HuH-7.5 (cell line): ENCODE measurements at regions not wholly inside any gene's neighbourhood (a gene's known extent, or its start where the extent isn't known, plus 50 kb on each side); places are given as distances from the start of the nearest gene placed in this dataset.

Experiments used
- DNase-seq: peaks from one replicate; pipeline ENCODE4 v3.0.0; 2011; ENCODE audit warnings: low spot score

DNA sequence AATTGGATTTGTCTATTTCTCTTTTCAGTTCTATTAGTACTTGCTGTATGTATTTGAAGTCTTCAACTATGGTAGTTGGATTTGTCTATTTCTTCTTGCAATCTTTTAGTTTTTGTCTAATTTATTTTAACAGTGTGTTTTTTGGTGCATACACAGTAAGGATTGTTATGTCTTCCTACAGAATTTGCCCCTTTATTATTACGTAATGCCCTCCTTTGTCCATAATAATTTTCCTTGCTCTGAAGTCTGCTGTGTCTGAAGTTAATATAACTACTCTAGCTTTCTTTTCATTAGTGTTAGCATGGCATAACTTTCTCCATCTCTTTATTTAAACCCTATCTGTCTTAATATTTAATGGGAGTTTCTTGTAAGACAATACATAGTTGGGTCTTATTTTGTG is 105.1 kb upstream of the STT3B start:
- DNase-seq = no peak

DNA sequence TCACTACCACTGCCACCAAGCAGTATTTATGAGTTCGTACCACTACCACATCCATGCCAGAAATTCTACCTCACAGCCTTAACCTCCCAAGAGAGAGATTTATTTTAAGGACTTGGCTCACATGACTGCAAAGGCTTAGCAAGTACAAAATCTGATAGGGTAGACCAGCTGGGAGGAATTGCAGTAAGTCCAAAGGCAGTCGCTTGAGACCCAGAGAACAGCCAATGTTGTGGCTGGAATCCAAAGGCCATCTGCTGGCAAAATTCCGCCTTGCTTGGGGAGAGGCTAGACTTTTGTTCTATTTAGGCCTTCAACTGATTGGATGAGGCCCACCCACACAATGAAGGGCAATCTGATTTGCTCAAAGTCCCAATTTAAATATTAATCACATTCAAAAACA is 101.4 kb upstream of the STT3B start:
- no peak for DNase-seq

DNA sequence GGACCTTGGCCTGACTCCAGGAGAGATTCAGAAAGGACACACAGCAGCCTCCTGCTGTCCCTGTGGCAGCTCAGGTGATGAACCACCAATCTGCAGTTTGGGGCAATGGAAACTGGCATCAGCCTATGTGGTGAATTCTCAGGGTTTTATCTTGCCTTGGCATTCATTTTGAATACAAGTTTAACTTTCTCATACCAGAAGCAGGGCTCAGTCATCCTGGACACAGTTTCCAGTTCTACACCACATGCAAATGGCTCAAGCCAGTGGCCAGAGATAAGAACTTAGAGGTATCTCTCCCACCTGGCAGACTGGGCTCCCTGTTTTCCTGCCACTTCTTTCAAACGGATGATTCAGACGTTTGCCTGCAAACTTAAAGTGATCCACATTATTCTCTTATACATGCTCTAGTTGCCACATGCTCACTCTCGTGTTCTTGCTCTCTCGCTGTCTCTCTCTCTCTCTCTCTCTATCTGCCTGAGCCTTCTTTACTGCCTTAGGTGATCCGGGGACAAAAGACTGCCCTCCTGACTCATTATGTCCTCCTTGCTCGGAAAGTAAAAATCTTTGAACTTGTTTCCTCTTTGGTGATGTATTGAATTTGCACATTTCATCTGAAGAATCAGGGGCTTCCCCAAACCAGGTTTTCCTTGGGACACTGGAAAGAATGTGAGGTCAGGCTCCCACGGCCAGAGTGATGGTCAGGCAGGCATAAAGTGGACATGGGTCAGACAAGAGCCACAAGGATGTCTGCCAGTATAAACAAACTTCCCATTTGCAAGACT is 99.6 kb upstream of the STT3B start:
- DNase-seq = no peak

DNA sequence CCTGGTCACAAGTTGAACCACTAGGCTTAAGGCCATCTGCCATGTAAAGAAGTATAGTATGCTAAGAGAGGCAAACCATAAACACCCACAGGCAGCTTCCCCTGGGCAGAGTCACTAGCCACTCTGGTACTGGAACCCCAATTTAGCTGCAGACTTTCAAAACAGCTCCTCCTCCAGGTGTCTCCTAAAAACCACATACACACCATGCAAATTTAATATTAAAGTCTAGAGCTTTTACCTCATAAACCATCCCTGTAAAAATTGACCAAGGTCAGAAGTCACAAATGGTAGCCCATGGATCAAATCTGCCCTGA is 99.1 kb upstream of the STT3B start:
- no peak for DNase-seq

DNA sequence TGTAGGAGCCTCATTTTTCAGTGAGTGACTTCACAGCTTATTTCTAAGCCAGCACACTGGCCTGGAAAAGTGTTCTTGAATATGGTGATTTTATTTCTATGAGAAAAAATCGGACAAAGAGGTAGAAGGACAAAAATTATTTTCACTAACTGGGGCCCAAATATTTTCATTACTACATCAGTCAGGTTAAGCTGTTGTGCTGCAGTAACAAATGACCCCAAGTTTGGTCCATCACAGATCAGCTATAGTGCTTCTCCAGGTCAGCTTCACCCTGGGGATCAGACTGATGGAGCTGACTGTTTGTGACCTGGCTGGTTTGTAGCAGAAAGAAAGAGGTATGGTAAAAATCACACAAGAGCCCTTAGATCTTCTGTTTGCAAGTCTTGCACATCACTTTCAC is 97.9 kb upstream of the STT3B start:
- DNase-seq = no peak

DNA sequence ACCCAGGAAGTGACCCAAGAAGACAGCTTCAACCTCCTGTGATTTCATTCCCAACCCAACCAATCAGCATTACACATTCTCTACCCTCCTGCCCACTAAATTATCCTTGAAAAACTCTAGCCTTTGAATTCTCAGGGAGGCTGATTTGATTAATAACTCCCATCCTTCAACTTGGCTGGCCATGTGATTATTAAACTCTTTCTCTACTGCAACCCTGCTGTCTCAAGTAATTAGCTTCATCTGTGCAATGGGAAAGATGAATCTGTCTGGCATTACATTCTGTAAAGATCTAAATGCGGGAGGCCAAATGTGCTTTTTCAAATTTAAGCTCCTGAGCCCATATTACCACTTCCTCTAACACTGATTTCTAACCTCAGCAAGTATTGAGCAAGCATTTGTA is 95.9 kb upstream of the STT3B start:
- no peak for DNase-seq

DNA sequence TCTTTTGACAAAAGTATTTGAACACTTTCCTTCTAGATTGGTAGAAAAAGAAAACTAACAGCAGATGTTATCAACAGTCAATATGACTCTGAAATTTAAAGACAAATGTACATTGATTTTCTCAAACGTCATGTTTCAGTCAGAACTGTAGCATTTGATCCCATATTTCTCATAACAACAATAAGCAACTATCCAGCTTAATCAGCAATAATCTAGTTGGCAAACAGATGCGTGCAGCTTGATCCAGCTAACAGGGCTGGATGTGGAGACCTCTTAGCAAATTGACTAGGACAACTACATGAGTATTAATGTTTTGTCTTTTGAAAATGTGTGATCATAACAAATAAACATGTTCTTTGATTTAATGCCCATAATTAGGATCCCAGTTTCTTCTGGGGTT is 94.0 kb upstream of the STT3B start:
- no peak for DNase-seq

DNA sequence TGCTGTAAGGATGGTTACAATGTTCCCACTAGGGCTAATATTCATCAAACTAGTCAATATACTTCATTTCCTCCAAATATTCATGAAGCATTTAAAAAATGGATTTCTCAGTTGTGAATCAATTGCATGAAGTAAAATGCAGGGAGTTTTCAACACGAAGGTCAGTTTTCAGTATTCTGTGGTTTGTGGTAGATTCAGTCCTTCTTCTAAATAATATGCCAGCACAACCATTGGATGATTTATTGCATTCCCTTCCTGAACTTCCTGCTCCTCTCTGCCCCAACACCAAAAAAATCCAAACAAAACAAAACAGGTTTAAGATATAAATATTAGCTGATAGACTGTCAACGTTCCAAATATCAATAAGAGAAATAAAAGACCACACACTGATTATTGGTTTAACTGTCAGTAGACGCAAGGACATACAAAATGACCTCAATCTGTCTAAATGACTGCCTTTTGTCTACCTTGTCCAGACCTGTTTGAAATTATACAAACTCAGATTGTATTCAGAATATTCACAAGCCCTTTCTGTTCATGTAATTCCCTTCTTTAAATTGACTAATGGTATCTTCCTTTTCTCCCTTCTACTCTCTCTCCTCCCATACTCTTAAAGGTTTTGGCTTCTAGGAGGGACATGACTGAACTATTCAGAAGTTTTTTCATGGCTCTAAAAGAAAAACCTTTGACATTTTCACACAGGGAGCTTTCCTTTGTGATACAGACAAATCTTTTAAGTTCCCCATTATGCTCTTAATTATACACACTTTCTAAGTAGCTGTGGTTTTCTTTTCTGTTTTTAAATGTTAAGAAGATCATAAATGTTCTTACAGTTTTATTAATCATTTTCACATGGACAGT is 92.6 kb upstream of the STT3B start:
- no peak for DNase-seq

DNA sequence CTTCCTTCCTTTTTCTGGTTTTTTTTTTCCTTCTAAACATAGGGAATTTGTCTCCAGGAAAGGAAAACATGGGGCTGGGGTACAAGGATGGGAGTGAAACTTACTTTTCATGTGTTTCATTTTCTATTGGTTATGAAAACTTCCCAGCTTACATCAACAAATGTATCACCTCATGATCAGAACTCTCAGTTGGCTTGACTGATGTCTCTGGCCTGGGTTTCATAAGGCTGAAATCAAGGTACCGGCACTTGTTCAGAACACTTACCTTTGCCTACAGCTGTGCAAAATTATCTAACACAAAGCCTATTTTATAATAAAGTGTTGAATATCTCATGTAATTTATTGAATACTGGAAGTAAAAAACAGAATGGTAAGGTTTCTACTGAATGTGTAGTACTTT is 91.8 kb upstream of the STT3B start:
- no peak for DNase-seq

DNA sequence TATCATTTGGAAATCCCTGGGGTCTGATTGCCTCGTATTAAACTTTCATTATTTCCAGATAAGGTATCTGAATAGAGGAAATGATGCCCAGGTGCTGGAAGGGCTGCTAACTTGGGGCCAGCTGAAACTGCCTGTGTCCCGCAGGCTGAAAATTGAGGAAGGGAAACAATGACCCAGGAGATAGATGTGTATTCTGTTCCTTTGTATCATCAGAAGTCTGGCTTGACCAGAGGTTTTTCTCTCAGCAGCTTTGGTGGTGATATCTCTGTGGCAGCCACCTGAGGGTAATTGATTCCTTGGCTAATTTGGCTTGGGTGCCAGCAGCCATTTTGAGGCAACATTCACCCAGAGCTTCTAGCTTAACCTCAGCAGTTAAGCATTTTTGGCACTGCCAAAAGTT is 90.0 kb upstream of the STT3B start:
- DNase-seq = no peak

DNA sequence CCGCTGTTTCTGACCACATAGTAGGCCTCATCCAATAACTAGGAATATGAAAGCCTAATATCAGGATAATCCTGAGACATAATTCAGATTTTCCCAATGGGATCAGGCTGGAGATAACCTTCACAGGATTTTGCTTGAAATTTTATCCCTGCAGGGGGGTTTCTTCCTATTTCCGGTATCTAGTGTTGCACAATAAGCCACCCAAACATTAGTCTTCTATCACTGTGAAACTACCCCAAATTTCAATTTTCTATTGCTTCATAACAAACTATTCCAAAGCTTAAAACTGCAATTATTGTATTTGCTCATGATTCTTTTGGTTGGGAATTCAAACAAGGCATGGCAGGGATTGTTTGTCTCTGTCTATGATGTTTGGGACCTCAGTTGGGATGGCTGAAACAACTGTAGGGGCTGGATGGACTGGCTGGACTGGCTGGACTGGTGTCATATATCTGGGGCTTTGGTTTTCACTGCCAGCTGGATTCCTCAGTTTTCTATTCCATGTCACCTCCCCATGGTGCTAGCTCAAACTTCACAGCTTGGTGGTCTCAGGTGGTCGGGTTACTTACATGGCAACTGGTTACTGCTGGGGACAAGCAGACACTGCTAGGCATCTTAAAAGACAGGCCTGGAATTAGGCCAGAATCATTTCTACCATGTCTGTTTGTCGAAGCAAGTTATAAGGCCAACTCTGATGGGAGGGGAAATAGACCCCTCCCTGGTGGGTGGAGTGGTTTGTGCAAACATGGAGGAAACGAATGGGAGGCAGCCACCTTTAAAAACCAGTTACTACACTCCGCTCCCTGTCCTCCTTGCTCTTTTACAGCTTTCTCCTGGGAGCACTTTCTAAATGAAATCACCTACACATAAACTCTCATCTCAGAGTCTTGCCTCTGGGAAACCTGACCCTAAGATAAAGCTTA is 88.2 kb upstream of the STT3B start:
- no peak for DNase-seq

DNA sequence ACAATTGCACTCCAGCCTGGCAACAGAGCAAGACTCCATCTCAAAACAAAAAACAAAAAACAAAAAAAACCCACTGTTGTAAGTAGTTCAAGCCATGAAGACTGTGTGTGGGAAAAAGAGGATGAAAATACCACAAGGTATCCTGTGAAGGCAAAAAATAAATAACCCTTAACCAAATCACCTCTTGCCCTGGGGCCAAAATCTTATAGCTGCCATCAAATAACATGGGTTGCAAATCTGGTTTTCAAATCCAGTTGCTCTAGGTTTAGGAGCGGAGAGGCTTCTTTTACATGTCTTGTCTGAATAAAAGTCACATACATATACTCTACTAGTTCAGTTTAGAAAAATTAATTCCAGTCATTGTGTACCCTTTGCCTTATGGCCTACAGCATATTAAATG is 87.0 kb upstream of the STT3B start:
- no peak for DNase-seq

DNA sequence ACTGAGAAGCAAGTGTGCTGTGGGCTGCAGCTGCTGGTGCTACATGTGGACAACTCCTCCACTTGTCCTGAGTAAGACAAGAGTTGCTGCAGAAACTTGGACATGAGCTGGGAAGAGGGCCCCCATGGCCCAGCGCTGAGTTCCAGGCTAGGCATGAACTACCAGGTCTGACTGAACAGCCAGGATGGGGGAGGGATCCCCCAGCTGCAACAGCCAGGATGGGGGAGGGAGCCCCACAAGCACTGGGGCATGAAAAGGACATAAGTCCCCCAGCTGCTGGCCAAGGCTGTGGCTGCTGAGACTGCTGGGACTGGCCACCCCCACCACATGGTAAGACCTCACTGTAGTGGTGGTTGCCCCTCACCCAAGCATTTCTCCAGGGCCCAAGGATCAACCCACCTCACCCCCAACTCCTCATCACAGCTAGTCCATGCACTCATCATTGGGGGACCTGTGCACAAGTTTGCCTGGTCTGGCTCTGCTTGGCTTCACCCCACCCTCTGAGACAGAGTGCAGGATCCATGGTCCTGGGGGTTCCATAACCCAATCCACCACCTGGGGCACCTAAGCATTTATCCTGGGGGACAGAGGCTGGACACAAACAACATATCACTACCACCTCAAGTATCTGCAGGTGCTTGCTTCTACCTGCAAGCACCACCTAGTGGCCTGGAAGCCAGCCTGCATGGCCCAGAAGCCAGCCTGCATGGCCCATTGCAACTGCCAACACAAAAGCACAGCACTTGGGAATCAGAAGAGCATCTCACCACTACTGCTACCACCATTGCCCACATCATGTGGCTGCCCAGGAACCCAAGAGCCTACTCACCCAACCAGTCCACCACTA is 84.5 kb upstream of the STT3B start:
- peak; percentile 35 for DNase-seq

DNA sequence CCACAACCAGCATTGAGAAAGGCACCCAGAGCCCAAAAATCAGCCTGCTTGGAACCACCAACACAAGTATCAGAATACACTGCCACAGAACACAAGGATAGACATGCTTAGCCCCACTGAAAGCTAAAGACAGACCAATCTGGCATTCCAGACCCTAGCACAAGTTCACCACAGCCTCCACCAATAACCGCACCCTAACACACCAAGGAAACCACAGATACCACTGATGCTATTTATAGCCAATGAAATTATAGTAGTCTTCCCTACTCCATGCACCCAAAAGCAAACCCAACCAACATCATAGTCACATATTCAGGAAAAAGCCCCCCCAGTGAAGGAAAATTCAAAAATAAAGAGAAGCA is 83.9 kb upstream of the STT3B start:
- no peak for DNase-seq

DNA sequence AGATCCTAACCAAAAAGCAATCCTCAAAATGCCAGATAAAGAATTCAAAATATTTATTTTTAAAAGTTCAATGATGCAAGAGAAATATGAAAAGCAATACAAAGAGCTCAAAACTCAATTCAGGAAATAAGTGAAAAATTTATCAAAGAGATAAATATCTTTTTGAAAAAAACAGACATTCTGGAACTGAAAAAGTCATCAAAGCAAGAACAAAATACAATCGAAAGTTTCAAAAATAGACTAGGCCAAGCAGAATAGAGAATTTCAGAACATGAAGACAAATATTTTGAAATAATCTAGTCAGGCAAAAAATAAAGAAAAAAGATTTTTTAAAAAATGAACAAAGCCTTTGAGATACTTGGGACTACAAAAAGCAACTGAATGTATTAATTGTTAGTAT is 83.4 kb upstream of the STT3B start:
- DNase-seq = no peak

DNA sequence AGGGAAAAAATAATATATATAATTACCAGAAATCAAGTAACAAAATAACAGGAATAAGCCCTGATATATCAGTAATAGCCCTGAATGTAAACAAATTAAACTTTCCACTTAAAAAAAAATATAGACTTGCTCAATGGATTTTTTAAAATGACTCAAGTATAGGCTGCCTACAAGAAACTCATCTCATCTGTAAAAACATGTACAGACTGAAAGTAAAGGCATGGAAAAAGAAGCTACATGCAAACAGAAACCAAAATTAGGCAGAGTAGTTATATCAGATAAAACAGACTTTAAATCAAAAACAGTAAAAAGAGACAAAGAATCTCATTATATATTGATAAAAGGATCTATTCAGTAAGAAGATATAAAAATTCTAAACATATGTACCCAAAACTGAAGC is 82.4 kb upstream of the STT3B start:
- DNase-seq = no peak

DNA sequence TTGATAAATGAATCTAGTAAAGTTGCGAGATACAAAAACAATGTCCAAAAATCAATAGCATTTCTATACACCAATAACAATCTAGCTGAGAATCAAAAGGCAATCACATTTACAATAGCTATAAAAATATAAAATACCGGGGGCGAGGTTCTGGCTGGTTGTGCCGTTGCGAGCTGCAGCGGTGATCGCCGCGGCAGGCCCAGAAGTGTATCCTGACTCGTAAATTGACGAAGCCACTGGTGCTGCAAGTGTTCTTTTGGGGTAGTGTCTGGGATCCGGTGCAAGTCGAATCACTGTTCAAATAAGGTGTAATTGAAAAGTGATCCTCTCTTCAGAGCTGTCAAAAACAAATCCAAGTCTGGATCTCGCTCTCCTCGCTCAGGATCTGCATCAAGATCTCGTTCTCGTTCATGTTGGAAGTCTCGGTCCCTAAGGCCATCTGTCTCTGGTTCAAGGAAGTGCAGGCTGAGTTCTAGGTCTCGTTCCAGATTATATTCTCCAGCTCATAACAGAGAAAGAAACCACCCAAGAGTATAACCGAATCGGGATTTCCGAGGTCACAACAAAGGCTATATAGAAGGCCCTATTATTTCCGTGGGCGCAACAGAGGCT is 80.1 kb upstream of the STT3B start:
- no peak for DNase-seq

DNA sequence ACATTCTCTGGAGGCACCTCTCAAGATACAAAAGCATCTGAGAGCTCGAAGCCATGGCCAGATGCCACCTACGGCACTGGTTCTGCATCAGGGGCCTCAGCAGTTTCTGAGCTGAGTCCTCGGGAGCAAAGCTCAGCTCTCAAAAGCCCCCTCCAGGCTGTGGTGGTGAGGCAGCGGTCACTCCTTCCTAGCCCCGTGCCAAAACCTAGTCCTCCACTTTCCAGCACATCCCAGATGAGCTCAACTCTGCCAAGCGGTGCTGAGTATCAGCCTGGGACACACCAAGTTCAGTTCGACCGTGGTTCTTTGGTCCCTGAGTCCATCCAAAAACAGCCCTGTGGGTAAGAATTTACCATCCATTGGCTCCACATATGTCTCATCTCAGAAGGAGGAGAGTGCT is 79.3 kb upstream of the STT3B start:
- DNase-seq = no peak

DNA sequence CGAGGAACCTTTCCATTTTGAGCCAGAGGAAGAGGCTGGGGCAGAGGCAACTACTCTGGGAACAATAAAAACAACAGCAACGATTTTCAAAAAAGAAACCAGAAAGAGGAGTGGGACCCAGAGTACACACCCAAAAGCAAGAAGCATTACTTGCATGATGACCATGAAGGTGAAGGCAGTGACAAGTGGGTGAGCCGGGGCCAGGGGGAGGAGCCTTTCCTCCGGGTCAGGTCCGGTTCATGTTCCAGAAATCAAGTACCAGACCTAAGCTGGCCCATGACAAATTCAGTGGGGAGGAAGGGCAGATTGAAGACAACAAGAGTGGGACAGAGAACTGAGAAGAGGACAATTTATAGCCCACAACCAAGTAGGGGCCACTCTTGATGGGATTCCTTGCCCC is 77.2 kb upstream of the STT3B start:
- no peak for DNase-seq

DNA sequence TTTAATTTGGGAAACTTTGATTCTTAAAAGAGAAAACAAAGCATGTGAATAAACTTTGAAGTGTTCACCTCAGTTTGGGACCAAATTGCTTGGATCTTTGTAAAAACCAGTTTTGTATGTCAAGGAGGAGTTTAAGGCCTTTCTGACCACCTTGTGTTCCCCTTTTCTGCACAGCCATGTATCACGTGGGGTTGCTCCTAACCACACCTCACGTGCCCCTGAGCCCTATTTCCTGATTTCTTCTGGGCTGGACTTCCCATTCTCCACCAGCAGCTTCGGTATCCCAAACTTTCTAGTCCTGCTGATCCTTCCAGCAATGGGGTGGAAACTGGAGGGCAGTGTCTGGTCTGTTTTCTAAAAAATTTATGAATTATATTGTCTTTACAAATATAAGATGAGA is 76.4 kb upstream of the STT3B start:
- no peak for DNase-seq

DNA sequence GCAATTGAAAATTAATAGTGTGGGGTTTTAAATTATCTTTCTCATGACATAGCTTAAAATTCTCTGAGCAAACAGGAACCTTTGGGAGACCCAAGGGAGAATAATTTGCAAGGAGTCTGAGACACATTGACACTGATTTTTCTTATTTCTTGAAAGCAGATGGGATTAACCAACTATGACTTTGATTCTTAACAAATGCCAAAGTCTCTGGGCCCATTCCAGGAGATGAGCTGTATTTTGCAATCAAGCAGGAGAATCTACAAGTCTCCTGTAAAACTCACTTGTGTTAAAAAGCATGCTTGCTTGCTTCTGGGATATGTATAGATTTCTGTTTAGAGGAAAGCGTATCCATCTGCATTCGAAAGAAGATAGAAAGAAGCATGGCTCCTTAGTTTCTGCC is 71.3 kb upstream of the STT3B start:
- DNase-seq = no peak
